GM12878 (cell line): ENCODE measurements at regions not wholly inside any gene's neighbourhood (a gene's known extent, or its start where the extent isn't known, plus 50 kb on each side); places are given as distances from the start of the nearest gene placed in this dataset.

Experiments
- ATAC-seq: fragments of 200-7000 bp; cut with Tn5 transposase; 3 replicates; pipeline ENCODE4 v1.9.1; 2020; ENCODE audit warnings: mild to moderate bottlenecking, moderate library complexity
- BruUV-seq: library from RNA; stranded (reverse); fragments of 400-500 nt; replicated peaks from 2 replicates; lab custom pipeline; 2021; lab: Mats Ljungman, UMichigan
- CTCF ChIA-PET: fragments of 300-600 bp; sonication (Branson Sonifier 250); formaldehyde crosslinking; extraction: SDS; loops from one replicate; lab custom pipeline; 2021; ENCODE audit warnings: inconsistent platforms; lab: Yijun Ruan, JAX
- POLR2A ChIA-PET: fragments of 350-600 bp; formaldehyde crosslinking; extraction: SDS; loops from one replicate; lab custom pipeline; 2021; ENCODE audit warnings: inconsistent platforms; lab: Charles Lee
- RAD21 ChIA-PET: fragments of 300-600 bp; sonication (Branson Sonifier 250); formaldehyde crosslinking; loops from one replicate; lab custom pipeline; 2023; ENCODE audit warnings: antibody characterized with exemption; ENCODE audit not compliant: unreplicated experiment; lab: Charles Lee
- SMC1A ChIA-PET: fragments of 300-600 bp; sonication (Branson Sonifier 250); formaldehyde crosslinking; loops from one replicate; lab custom pipeline; 2023; ENCODE audit not compliant: unreplicated experiment, uncharacterized antibody; lab: Charles Lee
- DNase-seq: peaks from one replicate; pipeline ENCODE4 v3.0.0-alpha.2; 2011; ENCODE audit warnings: low read depth, low spot score
- FAIRE-seq: peaks from 3 replicates; lab custom pipeline; 2011; peaks lifted over from hg19 to GRCh38; lab: Jason Lieb, UNC
- H2AFZ ChIP-seq: 2 replicates; pipeline ENCODE4 v1.6.0; 2011; ENCODE audit warnings: low read depth, low read length, control low read depth; ENCODE audit not compliant: control insufficient read depth
- H3K27ac ChIP-seq: 2 replicates; pipeline ENCODE4 v1.5.1; 2011; ENCODE audit warnings: control low read depth; ENCODE audit not compliant: control insufficient read depth, insufficient read depth
- H3K27me3 ChIP-seq, 2 experiments: replicated peaks in 1 of 2; 2 replicates each; pipeline versions ENCODE4 v1.6.0 to v1.6.1; 2011; ENCODE audit warnings: low read length in 1 of 2; ENCODE audit not compliant: control insufficient read depth in 2 of 2, insufficient read depth in 2 of 2
- H3K36me3 ChIP-seq, 2 experiments: 2 replicates each; pipeline ENCODE4 v1.5.1; 2011; ENCODE audit warnings: low read length in 1 of 2; ENCODE audit not compliant: control insufficient read depth in 2 of 2, insufficient read depth in 2 of 2
- H3K4me1 ChIP-seq: 2 replicates; pipeline ENCODE4 v1.6.1; 2011; ENCODE audit warnings: mild to moderate bottlenecking, low read length, moderate library complexity, mixed read lengths; ENCODE audit not compliant: control insufficient read depth, insufficient read depth
- H3K4me2 ChIP-seq: 2 replicates; pipeline ENCODE4 v1.6.0; 2011; ENCODE audit warnings: control low read depth; ENCODE audit not compliant: control insufficient read depth, insufficient read depth
- H3K4me3 ChIP-seq: fragments of 200-600 bp; sonication (generic); 2 replicates; pipeline ENCODE4 v1.5.1; 2016
- H3K79me2 ChIP-seq: 2 replicates; pipeline ENCODE4 v1.6.0; 2011; ENCODE audit warnings: low read length; ENCODE audit not compliant: control insufficient read depth, insufficient read depth
- H3K9ac ChIP-seq: 2 replicates; pipeline ENCODE4 v1.8.0; 2011; ENCODE audit warnings: low read length, control low read depth, mixed read lengths; ENCODE audit not compliant: control insufficient read depth, insufficient read depth
- H3K9me3 ChIP-seq: replicated peaks from 3 replicates; pipeline ENCODE4 v1.5.1; 2011; ENCODE audit warnings: mild to moderate bottlenecking, low read length; ENCODE audit not compliant: control insufficient read depth, insufficient read depth
- H4K20me1 ChIP-seq: 2 replicates; pipeline ENCODE4 v1.6.0; 2011; ENCODE audit not compliant: control insufficient read depth, insufficient read depth
- ATF7 ChIP-seq: fragments of 450-650 bp; IDR thresholded peaks from 2 replicates; pipeline ENCODE4 v1.6.1; 2016; ENCODE audit warnings: low read depth, mild to moderate bottlenecking
- CBX3 ChIP-seq: fragments of 200-600 bp; sonication (generic); IDR thresholded peaks from 2 replicates; pipeline ENCODE4 v1.6.1; 2016; ENCODE audit warnings: low read depth, borderline replicate concordance
- FOXK2 ChIP-seq: fragments of 450-650 bp; IDR thresholded peaks from 2 replicates; pipeline ENCODE4 v1.6.1; 2017; ENCODE audit warnings: mild to moderate bottlenecking, moderate library complexity
- HDAC6 ChIP-seq: fragments of 200-600 bp; sonication (generic); IDR thresholded peaks from one replicate; pipeline ENCODE4 v1.8.0; 2017; ENCODE audit warnings: antibody characterized with exemption; ENCODE audit not compliant: unreplicated experiment
- MEF2A ChIP-seq: IDR thresholded peaks from 2 replicates; pipeline ENCODE4 v1.6.1; 2011; ENCODE audit warnings: low read depth, mild to moderate bottlenecking, low read length, moderate library complexity; ENCODE audit not compliant: insufficient read depth
- NFYA ChIP-seq: IDR thresholded peaks from 2 replicates; pipeline ENCODE4 v1.6.1; 2011; ENCODE audit warnings: low read depth, mild to moderate bottlenecking, low read length, improper control_type of control experiment, borderline replicate concordance
- NR2F1 ChIP-seq: fragments of 450-650 bp; conservative IDR thresholded peaks from 2 replicates; pipeline ENCODE4 v1.6.1; 2017; ENCODE audit warnings: mild to moderate bottlenecking
- RUNX3 ChIP-seq: IDR thresholded peaks from 2 replicates; pipeline ENCODE4 v1.6.1; 2012; ENCODE audit warnings: low read length, inconsistent platforms
- SMAD5 ChIP-seq: IDR thresholded peaks from 2 replicates; pipeline ENCODE4 v1.6.1; 2016; ENCODE audit warnings: antibody characterized with exemption, low read depth
- TAF1 ChIP-seq: IDR thresholded peaks from 2 replicates; pipeline ENCODE4 v1.6.1; 2011; ENCODE audit warnings: mild to moderate bottlenecking, low read depth, low read length, borderline replicate concordance
- WGBS: methylation state at CpG from one replicate; pipeline ENCODE4 v1.1.6; 2016; ENCODE audit warnings: low lambda C conversion rate; ENCODE audit not compliant: insufficient replicate concordance, insufficient coverage; ENCODE audit errors: missing lambda C conversion rate; 5-methylcytosine and 5-hydroxymethylcytosine counted together
- in situ Hi-C: fragments of 300-500 bp; cut with MboI; formaldehyde crosslinking; loops from 9 replicates; pipeline ENCODE4 v1.14.3; 2018; ENCODE audit warnings: mixed read lengths
- intact Hi-C: fragments of 100-400 bp; cut with micrococcal nuclease; formaldehyde crosslinking; loops from one replicate; pipeline ENCODE4 v1.14.2; 2022; ENCODE audit not compliant: unreplicated experiment
- TF ChIP-seq, protein P1 (sequence below): IDR thresholded peaks from 2 replicates; pipeline ENCODE4 v1.6.1; 2012; ENCODE audit warnings: low read depth, low read length, improper control_type of control experiment
- TF ChIP-seq, protein P2 (sequence below): fragments of 450-650 bp; IDR thresholded peaks from 2 replicates; pipeline ENCODE4 v1.6.1; 2017; ENCODE audit warnings: mild to moderate bottlenecking
- TF ChIP-seq, protein P3 (sequence below), 3 experiments: IDR thresholded peaks in 2 of 3; conservative IDR thresholded peaks in 1 of 3; 2 replicates each; pipeline ENCODE4 v1.5.1; 2011; ENCODE audit warnings: low read depth in 3 of 3, low read length in 3 of 3, mild to moderate bottlenecking in 3 of 3, control low read depth in 2 of 3, moderate library complexity in 2 of 3, inconsistent platforms in 1 of 3, mixed read lengths in 1 of 3; ENCODE audit not compliant: control insufficient read depth in 2 of 3, insufficient read depth in 1 of 3; ENCODE audit errors: extremely low read depth in 1 of 3

DNA sequence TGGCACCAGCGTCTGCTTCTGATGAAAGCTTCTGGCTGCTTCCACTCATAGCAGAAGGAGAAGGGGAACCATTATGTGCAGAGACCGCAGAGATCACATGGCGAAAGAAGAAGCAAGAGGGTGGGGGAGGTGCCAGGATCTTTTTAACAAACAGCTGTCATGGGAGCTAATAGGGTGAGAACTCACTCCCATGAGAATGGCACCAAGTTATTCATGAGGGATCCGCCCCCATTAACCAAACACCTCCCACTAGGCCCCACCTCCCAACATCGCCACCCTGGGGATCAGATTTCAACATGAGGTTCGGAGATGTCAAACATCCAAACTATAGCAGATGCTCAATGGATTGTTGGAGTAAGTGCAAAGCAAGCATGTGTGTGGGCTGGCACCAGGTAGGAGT, 125.8 kb upstream of the SLIT3 start:
- H3K4me1 ChIP-seq, result no peaks in the 10 kb centered on the region
- SMC1A ChIA-PET, result interaction anchor here (0.7 kb wide), 1 partner anchor 1187 kb away, joined by 4 read pairs; no protein-coding TSS in a partner anchor
- no peak overlapping the region for H3K9ac ChIP-seq
- H3K27ac ChIP-seq, result no peak overlapping the region
- H3K36me3 ChIP-seq, result no peaks in the 10 kb centered on the region
- ATAC-seq, result no peak; the same call in 1 of the 3 replicates
- intact Hi-C loops (no loop called here), in situ Hi-C loops (no loop called here)
- H3K9me3 ChIP-seq, result no peaks in the 10 kb centered on the region
- TF ChIP-seq, protein P1, sequence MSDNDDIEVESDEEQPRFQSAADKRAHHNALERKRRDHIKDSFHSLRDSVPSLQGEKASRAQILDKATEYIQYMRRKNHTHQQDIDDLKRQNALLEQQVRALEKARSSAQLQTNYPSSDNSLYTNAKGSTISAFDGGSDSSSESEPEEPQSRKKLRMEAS, result no peak
- no peak for TF ChIP-seq CBX3
- no peak for TF ChIP-seq MEF2A
- peak; percentile 50; the same call in 1 of the 2 replicates for TF ChIP-seq RUNX3
- TF ChIP-seq SMAD5, result no peak
- no peak for TF ChIP-seq NFYA
- 22% methylated on average over 6 of the region's 6 CpGs for WGBS
- H4K20me1 ChIP-seq, result no peaks in the 10 kb centered on the region
- FAIRE-seq, result no peak
- RAD21 ChIA-PET, result interaction anchor here (1.7 kb wide), 1 partner anchor 10 kb away, joined by 3 read pairs; no protein-coding TSS in a partner anchor
- no peak overlapping the region for H2AFZ ChIP-seq
- DNase-seq, result no peak
- no peak overlapping the region for H3K4me2 ChIP-seq
- no peaks in the 10 kb centered on the region; a peak in 1 of 4 replicates for H3K27me3 ChIP-seq
- no peak overlapping the region for H3K4me3 ChIP-seq
- H3K79me2 ChIP-seq, result no peaks in the 10 kb centered on the region
- POLR2A ChIA-PET, result no interaction called here
- BruUV-seq, result no TSS peak
- CTCF ChIA-PET, result no interaction called here

DNA sequence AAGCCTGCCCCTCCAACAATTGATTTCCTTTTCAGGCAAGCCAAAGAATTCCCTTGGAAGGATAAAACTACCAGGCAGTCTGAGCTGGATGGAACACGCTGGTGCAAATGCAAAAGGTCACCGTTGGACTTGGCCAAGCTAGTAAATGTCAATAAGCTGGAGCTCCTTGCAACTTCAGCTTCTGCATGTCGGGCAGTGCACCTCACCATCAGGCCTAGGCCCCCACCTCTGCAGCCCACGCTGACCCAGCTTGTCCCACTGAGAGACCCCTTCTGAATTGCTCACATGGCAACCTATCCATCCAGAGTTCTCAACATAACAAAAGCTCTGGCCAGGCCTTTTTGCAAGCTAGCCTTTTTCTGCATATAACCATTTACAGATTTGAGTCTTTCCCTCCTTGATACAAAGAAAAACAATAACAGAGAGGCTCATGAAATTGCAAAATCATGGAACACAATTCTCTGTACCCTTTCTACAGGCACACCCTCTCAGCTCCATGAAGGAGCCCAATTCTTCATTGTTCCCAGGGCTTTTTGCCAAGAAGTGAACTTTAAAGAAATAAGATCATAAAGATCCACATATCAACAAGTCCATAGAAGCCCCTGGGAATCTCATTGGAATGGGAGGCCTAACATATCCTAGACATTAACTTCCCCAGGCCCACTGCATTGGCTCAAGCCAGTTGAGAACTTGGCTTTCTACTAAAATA, 123.9 kb upstream of the SLIT3 start:
- no peak for FAIRE-seq
- TF ChIP-seq MEF2A (no peak), HDAC6 (no peak), SMAD5 (no peak), TAF1 (no peak), ATF7 (no peak), FOXK2 (no peak), NR2F1 (no peak)
- TF ChIP-seq, protein P2, sequence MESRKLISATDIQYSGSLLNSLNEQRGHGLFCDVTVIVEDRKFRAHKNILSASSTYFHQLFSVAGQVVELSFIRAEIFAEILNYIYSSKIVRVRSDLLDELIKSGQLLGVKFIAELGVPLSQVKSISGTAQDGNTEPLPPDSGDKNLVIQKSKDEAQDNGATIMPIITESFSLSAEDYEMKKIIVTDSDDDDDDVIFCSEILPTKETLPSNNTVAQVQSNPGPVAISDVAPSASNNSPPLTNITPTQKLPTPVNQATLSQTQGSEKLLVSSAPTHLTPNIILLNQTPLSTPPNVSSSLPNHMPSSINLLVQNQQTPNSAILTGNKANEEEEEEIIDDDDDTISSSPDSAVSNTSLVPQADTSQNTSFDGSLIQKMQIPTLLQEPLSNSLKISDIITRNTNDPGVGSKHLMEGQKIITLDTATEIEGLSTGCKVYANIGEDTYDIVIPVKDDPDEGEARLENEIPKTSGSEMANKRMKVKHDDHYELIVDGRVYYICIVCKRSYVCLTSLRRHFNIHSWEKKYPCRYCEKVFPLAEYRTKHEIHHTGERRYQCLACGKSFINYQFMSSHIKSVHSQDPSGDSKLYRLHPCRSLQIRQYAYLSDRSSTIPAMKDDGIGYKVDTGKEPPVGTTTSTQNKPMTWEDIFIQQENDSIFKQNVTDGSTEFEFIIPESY, result no peak
- TF ChIP-seq, protein P3, sequence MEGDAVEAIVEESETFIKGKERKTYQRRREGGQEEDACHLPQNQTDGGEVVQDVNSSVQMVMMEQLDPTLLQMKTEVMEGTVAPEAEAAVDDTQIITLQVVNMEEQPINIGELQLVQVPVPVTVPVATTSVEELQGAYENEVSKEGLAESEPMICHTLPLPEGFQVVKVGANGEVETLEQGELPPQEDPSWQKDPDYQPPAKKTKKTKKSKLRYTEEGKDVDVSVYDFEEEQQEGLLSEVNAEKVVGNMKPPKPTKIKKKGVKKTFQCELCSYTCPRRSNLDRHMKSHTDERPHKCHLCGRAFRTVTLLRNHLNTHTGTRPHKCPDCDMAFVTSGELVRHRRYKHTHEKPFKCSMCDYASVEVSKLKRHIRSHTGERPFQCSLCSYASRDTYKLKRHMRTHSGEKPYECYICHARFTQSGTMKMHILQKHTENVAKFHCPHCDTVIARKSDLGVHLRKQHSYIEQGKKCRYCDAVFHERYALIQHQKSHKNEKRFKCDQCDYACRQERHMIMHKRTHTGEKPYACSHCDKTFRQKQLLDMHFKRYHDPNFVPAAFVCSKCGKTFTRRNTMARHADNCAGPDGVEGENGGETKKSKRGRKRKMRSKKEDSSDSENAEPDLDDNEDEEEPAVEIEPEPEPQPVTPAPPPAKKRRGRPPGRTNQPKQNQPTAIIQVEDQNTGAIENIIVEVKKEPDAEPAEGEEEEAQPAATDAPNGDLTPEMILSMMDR (IDR thresholded peaks at IDR 0.05 in 2 of 3, conservative IDR thresholded peaks at IDR 0.05 in 1 of 3; ENCODE audit: control insufficient read depth in 2 of 3, extremely low read depth in 1 of 3, insufficient read depth in 1 of 3, low read depth in 3 of 3, low read length in 3 of 3), result no peak

More for the DNA sequence above, 123.9 kb upstream of the SLIT3 start:
- no peaks in the 10 kb centered on the region for H4K20me1 ChIP-seq
- intact Hi-C loops, result no loop called here
- H2AFZ ChIP-seq, result no peak overlapping the region
- H3K9ac ChIP-seq, result no peak overlapping the region
- no peaks in the 10 kb centered on the region for H3K79me2 ChIP-seq
- H3K36me3 ChIP-seq, result no peaks in the 10 kb centered on the region
- DNase-seq, result no peak
- RAD21 ChIA-PET, result no interaction called here
- no peak overlapping the region for H3K4me3 ChIP-seq
- H3K27ac ChIP-seq, result no peak overlapping the region
- SMC1A ChIA-PET, result no interaction called here
- in situ Hi-C loops, result no loop called here
- no peaks in the 10 kb centered on the region for H3K4me1 ChIP-seq
- no peaks in the 10 kb centered on the region; a peak in 1 of 4 replicates for H3K27me3 ChIP-seq
- H3K4me2 ChIP-seq, result no peak overlapping the region
- POLR2A ChIA-PET, result no interaction called here
- CTCF ChIA-PET, result no interaction called here
- ATAC-seq, result no peak
- WGBS, result 34% methylated on average over 4 of the region's 4 CpGs
- no TSS peak for BruUV-seq
- H3K9me3 ChIP-seq, result no peaks in the 10 kb centered on the region
